ENCODE measurements at regions not wholly inside any gene's neighbourhood (a gene's known extent, or its start where the extent isn't known, plus 50 kb on each side); places are given as distances from the start of the nearest gene placed in this dataset.

GRCh38 chr15:70588613-70589012 is 174.7 kb downstream of the UACA start:
- Histone ChIP-seq H2BK120ac (replicated peaks; ENCODE audit: low read depth, low read length) (no peak overlapping the region), H3K27me3 (replicated peaks in 1 of 4; ENCODE audit: control insufficient read depth in 3 of 4, extremely low read depth in 1 of 4, insufficient read depth in 3 of 4, low read length in 3 of 4) (peaks cover 0 to 10% (median 8%) of the 10 kb centered on the region in 4 experiments; a peak in 5 of 7 replicates), H3K36me3 (ENCODE audit: control insufficient read depth in 2 of 4, insufficient read depth in 4 of 4, low read length in 3 of 4) (no peaks in the 10 kb centered on the region), H4K91ac (replicated peaks; ENCODE audit: insufficient read length, low read length) (no peak overlapping the region), H2BK20ac (ENCODE audit: low read length) (no peak overlapping the region), H3K14ac (ENCODE audit: insufficient read length) (no peak overlapping the region), H4K8ac (ENCODE audit: extremely low read depth, insufficient read depth, low read length) (no peak overlapping the region), H3K4me3 (ENCODE audit: extremely low read depth in 1 of 4, insufficient read depth in 2 of 4, low read depth in 3 of 4, low read length in 4 of 4) (no peak overlapping the region), H3K23me2 (ENCODE audit: low read depth, low read length) (no peaks in the 10 kb centered on the region), H4K5ac (ENCODE audit: insufficient read length, low read depth, low read length) (no peak overlapping the region), H3K18ac (ENCODE audit: extremely low read depth, low read length) (no peak overlapping the region), H3K4me1 (replicated peaks in 1 of 4; ENCODE audit: control insufficient read depth in 3 of 4, insufficient read depth in 4 of 4, low read length in 3 of 4) (peaks cover 0 to 4% (median 3%) of the 10 kb centered on the region in 4 experiments; a peak in 3 of 7 replicates), H3K56ac (replicated peaks; ENCODE audit: insufficient read length, low read depth, low read length) (no peak overlapping the region), H2AK5ac (ENCODE audit: low read depth, low read length) (no peak overlapping the region), H2BK12ac (ENCODE audit: low read depth, low read length) (no peak overlapping the region), H3K4me2 (ENCODE audit: insufficient read depth in 1 of 2, low read depth in 2 of 2, low read length in 2 of 2) (no peak overlapping the region), H2BK15ac (ENCODE audit: low read length) (no peak overlapping the region), H3K9ac (replicated peaks in 1 of 4; ENCODE audit: extremely low read depth in 1 of 4, low read depth in 3 of 4, low read length in 3 of 4) (no peak overlapping the region), H4K20me1 (replicated peaks in 1 of 2; ENCODE audit: control insufficient read depth in 1 of 2, insufficient read depth in 2 of 2, low read length in 2 of 2) (no peaks in the 10 kb centered on the region), H3K9me3 (ENCODE audit: insufficient read depth in 2 of 2, low read depth in 1 of 2, low read length in 1 of 2) (no peaks in the 10 kb centered on the region; a peak in 1 of 4 replicates), H3K79me2 (ENCODE audit: control insufficient read depth in 1 of 2, insufficient read depth in 2 of 2, low read length in 2 of 2) (no peaks in the 10 kb centered on the region), H2BK5ac (ENCODE audit: low read depth, low read length) (no peak overlapping the region), H3K27ac (ENCODE audit: low read depth, low read length) (no peak overlapping the region), H3K79me1 (ENCODE audit: low read depth, low read length) (no peaks in the 10 kb centered on the region), H2AFZ (ENCODE audit: low read length) (no peak overlapping the region), H3K23ac (ENCODE audit: insufficient read length) (no peak overlapping the region), H3K4ac (replicated peaks; ENCODE audit: insufficient read length, low read depth, low read length) (no peak overlapping the region)
- TF ChIP-seq CREB1 (IDR thresholded peaks at IDR 0.05) = no peak
- TF ChIP-seq EGR1 (IDR thresholded peaks at IDR 0.05; ENCODE audit: borderline replicate concordance, low read depth, low read length) = no peak
- TF ChIP-seq TAF1 (IDR thresholded peaks at IDR 0.05; ENCODE audit: low read depth, low read length) = no peak
- POLR2A ChIA-PET (ENCODE audit: partially characterized antibody) = no interaction called here
- CTCF ChIA-PET (ENCODE audit: partially characterized antibody) = no interaction called here
- WGBS, 2 experiments (ENCODE audit: extremely low coverage in 1 of 2, insufficient coverage in 1 of 2, insufficient read length in 1 of 2, insufficient replicate concordance in 2 of 2, low coverage in 1 of 2, low lambda C conversion rate in 2 of 2, missing lambda C conversion rate in 1 of 2) = 90% methylated on average over 4 of the region's 4 CpGs; no CpG with 5 or more reads in 1 of the 2 experiments
- no peak for FAIRE-seq
- DNase-seq (ENCODE audit: low read depth in 1 of 2, low spot score in 2 of 2) = no peak

All from H1 (cell line).